NCI-H2227 (cell line): ENCODE measurements at regions not wholly inside any gene's neighbourhood (a gene's known extent, or its start where the extent isn't known, plus 50 kb on each side); places are given as distances from the start of the nearest gene placed in this dataset.

Experiments used
- DNase-seq: peaks from one replicate; lab custom pipeline; 2025; ENCODE audit not compliant: unreplicated experiment; lab: John Stamatoyannopoulos, UW

DNA sequence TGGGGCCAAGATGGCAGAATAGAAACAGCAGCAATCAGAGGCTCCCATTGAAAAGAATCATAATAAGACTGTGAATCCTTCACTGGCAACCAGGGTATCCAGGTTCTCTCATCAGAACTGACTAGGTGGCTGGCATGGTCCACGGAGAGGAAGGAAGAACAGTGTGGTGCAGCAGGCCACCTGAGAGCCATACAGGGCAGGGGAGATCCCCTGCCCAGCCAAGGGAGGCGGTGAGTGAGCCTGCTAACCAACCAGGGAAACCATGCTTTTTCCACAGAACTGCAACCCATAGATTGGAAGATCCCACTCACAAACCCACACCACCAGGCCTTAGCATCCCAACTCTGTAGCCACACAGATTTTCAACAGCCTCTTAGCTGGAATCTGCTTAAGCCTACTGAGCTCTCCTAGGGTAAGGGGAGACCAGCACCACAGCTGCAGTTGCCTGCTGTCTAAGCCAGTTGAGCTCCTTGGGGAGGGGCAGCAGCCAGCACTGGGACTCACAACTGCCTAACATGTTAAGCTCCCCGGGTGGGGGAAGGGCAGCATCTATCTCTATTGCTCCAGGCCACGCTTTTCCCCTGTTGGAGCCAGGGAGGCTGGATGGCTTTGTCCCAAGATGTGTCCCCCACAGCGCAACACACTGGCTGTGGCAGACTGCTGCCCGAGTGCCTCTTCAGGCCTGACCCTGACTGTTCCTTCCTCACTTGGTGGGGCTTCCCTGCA lies 342.6 kb upstream of the CCDC196 start:
- no peak for DNase-seq

GRCh38 chr14:66152302-66152701 lies 333.9 kb upstream of the CCDC196 start:
- DNase-seq = no peak

GRCh38 chr14:66152747-66153146 lies 333.4 kb upstream of the CCDC196 start:
- DNase-seq = no peak

DNA sequence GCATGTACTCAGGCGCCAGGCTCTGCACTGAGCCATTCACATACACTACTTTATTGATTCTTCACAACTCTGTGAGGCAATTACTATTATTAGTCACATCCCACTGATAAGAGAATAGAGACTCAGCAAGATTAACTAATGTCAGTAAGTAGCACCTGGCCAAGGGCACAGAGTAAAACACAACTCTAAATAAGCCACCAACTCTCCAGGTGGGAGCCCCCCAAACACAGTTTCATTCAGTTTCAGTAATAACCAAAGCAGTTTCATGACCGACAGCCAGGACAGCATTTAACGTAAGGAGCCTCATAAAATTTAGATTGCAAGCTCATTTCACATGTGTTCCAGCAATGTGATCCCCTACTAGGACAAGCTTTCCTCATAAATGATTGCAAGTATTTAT lies 323.1 kb upstream of the CCDC196 start:
- no peak for DNase-seq

- no peak for DNase-seq
Observed at GRCh38 chr14:66165337-66165736, 320.8 kb upstream of the CCDC196 start.

DNA sequence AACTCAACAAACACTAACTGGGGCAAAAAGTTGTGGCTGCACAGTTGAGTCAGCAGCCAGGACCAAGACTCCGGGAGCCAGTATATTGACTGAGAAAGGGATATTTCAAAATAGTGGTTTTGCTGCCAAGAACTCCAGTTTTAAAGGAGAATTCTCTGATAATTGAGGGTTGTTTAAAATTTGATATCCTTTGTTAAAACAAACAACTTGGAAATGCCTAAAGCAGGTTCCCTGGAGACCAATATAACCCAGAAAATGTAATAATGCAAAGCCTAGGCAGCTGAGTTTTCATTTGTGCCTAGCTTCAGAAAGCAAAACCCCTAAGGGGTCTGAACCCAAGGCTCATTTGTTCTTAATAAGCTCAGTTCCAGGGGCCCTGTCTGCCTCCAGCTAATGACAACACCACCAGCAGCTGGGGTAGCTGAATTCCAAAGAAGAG lies 311.7 kb upstream of the CCDC196 start:
- no peak for DNase-seq

DNA sequence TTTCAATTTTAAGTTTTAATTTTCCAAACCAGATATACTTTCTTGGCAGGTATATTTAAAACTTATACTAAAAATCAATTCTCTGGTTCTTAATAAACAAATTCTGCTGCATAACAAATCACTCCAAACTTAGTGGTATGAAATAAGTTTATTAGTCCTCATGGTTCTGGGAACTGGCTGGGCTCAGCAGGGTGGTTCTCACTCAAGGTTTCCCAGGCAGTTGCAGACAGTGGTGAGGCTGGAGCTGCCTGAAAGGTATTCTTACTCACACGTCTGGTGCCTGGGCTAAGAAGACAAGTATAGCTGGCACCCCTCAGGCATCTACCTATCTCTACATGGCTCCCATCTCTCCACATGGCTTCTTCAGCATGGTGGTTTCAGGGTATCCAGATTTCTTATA lies 308.2 kb upstream of the CCDC196 start:
- DNase-seq = no peak

DNA sequence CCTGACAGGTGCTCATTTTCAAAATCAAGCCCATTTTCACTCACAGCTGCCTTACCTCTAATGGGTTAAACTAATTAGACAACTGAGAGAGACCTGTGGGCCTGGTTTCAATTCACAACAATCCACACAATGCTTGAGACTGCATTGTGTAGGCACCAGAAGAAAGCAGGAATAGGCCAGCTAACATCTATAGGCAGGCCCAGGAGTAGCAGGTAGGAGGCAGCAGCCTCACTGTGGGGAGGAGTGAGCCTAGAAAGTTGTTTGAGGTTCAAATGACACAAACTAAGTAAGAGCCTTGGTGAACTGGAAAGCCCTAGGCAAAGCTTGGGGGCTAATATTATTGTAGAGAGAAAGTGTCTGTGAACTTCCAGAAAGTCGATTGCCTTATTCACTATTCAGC lies 289.5 kb upstream of the CCDC196 start:
- DNase-seq = no peak

DNA sequence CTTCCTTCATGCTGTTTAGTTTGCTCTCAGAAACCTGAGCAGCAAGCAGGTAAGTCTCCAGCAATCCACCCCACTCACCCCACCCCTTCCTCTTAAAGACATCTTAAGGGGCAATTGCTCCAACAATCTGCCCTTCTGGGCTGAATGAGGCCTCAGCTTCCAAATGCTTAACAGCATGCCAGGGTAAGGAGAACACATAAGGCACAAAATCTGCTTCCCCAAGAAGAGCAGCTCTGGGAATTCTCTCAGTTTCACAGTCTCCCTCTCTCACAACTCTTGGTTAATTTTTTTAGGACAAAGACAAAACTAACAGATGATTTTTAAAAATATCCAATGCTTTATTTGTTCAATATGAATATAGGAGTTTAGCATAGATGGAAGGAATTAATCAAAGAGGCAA lies 288.9 kb upstream of the CCDC196 start:
- no peak for DNase-seq

DNA sequence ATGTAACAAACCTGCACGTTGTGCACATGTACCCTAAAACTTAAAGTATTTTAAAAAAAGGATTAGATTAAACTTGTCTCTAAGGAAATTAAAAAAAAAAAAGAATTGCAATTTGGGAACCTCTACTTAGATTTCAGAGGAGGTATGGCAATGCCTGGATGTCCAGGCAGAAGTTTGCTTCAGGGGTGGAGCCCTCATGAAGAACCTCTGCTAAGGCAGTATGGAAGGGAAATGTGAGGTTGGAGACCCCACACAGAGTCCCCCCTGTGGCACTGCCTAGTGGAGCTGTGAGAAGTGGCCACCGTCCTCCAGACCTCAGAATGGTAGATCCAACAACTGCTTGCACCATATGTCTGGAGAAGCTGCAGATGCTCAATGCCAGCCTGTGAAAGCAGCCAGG lies 279.6 kb upstream of the CCDC196 start:
- peak; percentile 4 for DNase-seq

DNA sequence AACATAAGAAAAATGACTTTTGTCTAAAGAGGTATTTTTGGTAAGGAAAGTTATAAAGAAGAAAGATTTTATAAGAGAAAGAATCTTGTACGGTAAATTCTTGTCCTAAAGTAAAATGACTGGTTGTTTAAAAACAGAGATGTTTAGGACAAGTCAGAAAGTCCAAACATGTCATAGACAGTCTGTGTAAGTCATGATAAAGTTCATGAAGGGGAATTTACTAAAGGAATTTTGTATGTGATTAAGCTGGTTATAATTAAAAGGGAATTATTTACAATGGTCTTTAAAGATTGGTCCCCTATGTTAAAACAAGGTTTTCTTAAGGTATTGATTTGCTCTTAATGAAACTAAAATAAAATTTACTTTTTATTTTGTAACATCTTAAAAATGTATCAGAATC lies 269.4 kb upstream of the CCDC196 start:
- no peak for DNase-seq

DNA sequence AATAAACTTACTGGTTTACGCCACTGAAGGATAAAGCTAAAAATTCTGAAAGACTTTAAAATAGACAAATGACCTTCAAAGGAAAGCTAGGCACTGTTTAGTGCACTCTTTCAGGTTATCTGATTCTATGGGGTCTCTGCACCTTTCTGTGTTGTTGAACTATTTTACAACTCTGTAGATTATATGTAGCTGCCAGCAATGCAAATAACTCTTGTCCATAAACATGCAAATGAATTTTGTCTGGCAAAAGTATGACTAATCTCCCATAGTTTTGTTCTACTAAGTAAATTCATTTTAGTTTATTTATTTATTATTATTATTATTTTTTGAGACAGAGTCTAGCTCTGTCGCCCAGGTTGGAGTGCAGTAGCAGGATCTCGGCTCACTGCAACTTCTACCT lies 266.3 kb upstream of the CCDC196 start:
- DNase-seq = no peak

GRCh38 chr14:66224492-66225178 lies 261.5 kb upstream of the CCDC196 start:
- no peak for DNase-seq

DNA sequence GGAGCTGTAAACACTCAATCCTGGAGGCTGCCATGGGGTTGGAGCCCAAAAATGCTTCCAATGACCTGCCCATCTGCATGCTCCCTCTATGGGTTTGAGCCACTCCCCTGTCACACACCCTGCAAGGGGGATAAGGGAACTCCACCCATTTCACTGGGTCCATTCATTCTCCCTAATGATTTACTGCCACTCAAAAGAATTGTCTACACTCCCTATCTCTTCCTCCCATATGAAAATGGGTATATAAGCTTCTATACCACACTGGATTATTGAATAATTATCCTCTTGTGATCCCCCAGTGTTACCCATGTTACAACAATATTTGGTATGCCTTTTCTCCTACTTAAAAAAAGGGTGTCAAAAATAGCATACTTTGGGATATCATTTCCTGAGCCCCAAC lies 260.8 kb upstream of the CCDC196 start:
- no peak for DNase-seq

DNA sequence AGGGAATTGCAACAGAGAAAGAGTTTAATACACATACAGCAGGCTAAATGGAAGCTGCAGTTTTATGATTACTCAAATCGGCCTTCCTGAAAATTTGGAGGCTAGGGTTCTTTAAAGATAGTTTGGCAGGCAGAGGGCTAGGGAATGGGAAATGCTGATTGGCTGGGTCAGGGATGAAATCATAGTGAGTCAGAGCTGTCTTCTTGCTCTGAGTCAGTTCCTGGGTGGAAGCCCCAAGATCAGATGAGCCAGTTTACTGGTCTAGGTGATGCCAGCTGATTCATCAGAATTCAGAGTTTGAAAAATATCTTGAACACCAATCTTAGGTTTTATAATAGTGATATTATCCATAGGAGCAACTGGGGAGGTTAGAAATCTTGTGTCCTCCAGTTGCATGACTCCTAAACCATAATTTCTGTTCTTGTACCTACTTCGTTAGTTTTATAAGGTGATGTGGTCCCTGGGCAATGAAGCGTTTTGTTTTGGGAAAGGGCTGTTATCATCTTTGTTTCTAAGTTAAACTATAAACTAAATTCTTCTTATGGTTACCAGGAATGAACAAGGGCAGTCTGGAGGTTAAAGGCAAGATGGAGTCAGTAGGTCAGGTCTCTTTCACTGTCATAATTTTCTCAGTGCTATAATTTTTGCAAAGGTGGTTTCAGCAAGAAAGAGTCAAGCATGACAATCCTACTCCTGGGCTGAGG lies 257.8 kb upstream of the CCDC196 start:
- no peak for DNase-seq

- DNase-seq = no peak
Observed at GRCh38 chr14:66231820-66232219, 254.4 kb upstream of the CCDC196 start.

DNA sequence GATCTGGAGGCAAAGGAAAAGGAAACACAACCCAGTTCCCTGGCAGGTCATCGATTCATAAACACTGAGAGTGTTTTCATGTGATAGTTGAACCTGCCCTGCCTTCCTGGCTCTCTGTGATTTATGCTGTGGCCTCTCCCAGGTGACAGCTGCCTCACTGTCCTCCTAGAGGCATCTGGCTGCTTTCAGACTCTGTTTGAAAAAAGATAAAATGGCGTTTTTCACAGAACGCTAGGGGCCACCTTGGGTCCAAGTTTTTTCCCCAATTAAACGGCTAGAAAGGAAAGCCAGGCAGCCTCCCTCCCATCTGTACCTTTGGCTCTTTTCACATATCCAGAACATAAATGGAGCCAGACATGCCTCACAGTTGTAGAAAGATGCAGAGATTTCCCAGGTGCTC lies 252.6 kb upstream of the CCDC196 start:
- peak; percentile 9 for DNase-seq

GRCh38 chr14:66234411-66234810 lies 251.8 kb upstream of the CCDC196 start:
- no peak for DNase-seq

DNA sequence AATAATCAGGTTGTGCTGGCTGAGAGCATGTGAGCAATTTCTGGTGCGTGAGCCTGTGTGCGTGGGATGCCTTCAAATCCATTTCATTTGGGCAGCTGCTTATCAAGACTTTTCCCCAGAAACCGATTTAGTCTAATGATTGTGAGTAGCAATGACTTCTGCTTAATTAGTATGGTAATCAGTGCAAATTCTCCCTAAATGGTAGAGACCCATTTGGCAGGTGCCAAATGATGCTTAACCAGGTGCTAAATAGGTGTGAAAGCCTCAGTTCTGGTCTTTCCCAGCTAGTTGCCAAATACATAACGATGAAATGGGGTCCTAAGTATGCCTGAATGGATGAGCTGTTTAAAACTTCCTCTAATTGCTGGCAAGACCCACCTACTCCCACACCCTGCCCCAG lies 248.4 kb upstream of the CCDC196 start:
- no peak for DNase-seq

DNA sequence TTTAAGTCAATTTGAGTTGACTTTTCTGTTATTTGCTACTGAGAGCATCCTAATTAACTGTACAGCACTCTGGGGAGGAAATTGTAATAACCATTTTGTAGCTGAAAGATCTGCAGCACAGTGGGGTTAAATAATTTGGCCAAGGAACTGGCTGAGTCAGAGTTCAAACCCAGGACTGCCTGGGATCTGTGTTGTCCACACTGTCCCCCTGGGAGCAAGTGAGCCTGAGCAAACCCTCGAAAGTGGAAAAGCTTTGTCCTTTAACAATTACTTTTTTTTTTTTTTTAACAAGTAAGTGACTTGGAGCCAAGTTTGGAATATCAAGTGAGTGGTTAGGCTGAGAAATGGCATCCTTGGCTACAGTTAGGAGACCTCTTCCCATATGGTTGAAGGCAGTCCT lies 247.2 kb upstream of the CCDC196 start:
- DNase-seq = no peak

DNA sequence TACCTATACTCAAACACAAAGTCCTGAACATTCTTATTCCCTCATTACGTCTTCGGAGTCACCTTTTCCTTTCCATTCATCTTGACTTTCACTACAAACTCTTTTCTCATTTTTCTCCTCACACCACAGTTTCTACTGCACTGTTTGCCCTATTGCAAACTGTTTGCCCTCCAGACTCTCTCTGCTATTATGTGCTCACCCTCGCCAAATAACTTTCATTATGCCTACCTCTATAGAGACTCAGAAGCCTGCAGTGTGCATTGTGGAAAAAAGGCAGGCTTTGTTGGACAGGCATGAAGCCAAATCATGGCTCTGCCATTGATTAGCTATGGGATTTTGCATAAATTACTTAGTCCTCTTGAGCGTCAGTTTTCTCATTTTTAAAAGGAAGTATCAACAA lies 246.6 kb upstream of the CCDC196 start:
- DNase-seq = no peak

- no peak for DNase-seq
Observed at GRCh38 chr14:66240105-66240504, 246.1 kb upstream of the CCDC196 start.
